Calu3 (cell line): ENCODE measurements at regions not wholly inside any gene's neighbourhood (a gene's known extent, or its start where the extent isn't known, plus 50 kb on each side); places are given as distances from the start of the nearest gene placed in this dataset.
"Not testable (repeated sequence)": the region's sequence is repeated elsewhere in the genome, so short reads cannot be mapped to it uniquely, and the experiment has no call there.

Experiments used
- BruUV-seq: library from RNA; stranded (reverse); fragments of 400-500 nt; replicated peaks from 2 replicates; lab custom pipeline; 2021; lab: Mats Ljungman, UMichigan
- CTCF ChIA-PET: fragments of 300-600 bp; sonication (Branson Sonifier 250); formaldehyde crosslinking; loops from one replicate; lab custom pipeline; 2022; ENCODE audit warnings: antibody characterized with exemption; lab: Charles Lee
- DNase-seq: peaks from one replicate; pipeline ENCODE4 v3.0.0; 2022
- H3K27ac Mint-ChIP-seq: one replicate; pipeline ENCODE4 v1.8.0; 2022; ENCODE audit warnings: mixed read lengths; ENCODE audit not compliant: unreplicated experiment
- H3K27me3 Mint-ChIP-seq: one replicate; pipeline ENCODE4 v1.8.0; 2022; ENCODE audit warnings: mixed read lengths; ENCODE audit not compliant: unreplicated experiment
- H3K36me3 Mint-ChIP-seq: one replicate; pipeline ENCODE4 v1.8.0; 2022; ENCODE audit warnings: mild to moderate bottlenecking, moderate library complexity, mixed read lengths; ENCODE audit not compliant: insufficient read depth, unreplicated experiment
- H3K4me1 Mint-ChIP-seq: one replicate; pipeline ENCODE4 v1.8.0; 2022; ENCODE audit warnings: mild to moderate bottlenecking, low read depth, mixed read lengths; ENCODE audit not compliant: unreplicated experiment
- H3K4me3 Mint-ChIP-seq: one replicate; pipeline ENCODE4 v1.8.0; 2022; ENCODE audit warnings: mild to moderate bottlenecking, low read depth, moderate library complexity, mixed read lengths; ENCODE audit not compliant: unreplicated experiment
- H3K9me3 Mint-ChIP-seq: one replicate; pipeline ENCODE4 v1.8.0; 2022; ENCODE audit warnings: low read depth, mixed read lengths; ENCODE audit not compliant: unreplicated experiment
- CTCF ChIP-seq: fragments of 200-600 bp; IDR thresholded peaks from one replicate; pipeline ENCODE4 v1.8.0; 2022; ENCODE audit warnings: antibody characterized with exemption; ENCODE audit not compliant: unreplicated experiment
- intact Hi-C: fragments of 100-400 bp; cut with micrococcal nuclease; formaldehyde crosslinking; loops from one replicate; pipeline ENCODE4 v1.10.0; 2022; ENCODE audit not compliant: unreplicated experiment

DNA sequence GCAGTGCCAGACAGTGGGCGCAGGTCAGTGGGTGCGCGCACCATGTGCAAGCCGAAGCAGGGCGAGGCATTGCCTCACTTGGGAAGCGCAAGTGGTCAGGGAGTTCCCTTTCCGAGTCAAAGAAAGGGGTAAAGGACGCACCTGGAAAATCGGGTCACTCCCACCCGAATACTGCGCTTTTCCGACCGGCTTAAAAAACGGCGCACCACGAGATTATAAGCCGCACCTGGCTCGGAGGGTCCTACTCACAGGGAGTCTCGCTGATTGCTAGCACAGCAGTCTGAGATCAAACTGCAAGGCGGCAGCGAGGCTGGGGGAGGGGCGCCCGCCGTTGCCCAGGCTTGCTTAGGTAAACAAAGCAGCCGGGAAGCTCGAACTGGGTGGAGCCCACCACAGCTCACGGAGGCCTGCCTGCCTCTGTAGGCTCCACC, 77.9 kb downstream of the NR4A2 start:
- DNase-seq, H3K27ac Mint-ChIP-seq, H3K4me3 Mint-ChIP-seq, intact Hi-C loops, H3K4me1 Mint-ChIP-seq, CTCF ChIA-PET, BruUV-seq, H3K36me3 Mint-ChIP-seq, H3K27me3 Mint-ChIP-seq: not testable (repeated sequence)
- H3K9me3 Mint-ChIP-seq = peaks cover 14% of the 10 kb centered on the region

DNA sequence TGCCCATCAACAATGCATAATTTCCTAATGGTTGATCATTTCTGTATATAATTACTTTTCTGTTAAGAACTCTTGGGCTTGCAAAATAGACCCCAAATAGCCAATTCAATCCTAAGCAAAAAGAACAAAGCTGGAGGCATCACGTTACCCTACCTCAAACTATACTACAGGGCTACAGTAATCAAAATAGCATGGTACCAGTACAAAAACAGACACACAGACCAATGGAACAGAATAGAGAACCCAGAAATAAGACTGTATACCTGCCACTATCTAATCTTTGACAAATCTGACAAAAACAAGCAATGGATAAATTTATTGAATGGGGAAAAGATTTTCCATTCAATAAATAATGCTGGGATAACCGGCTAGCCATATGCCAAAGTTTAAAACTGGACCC, 78.8 kb downstream of the NR4A2 start:
- Mint-ChIP-seq H3K27ac (no peak overlapping the region), H3K4me3 (no peak overlapping the region), H3K36me3 (no peaks in the 10 kb centered on the region), H3K4me1 (no peaks in the 10 kb centered on the region), H3K27me3 (no peaks in the 10 kb centered on the region), H3K9me3 (peaks cover 14% of the 10 kb centered on the region)
- CTCF ChIA-PET = no interaction called here
- intact Hi-C loops = no loop called here
- BruUV-seq = no TSS peak
- no peak for DNase-seq
- no peak for TF ChIP-seq CTCF

- H3K27me3 Mint-ChIP-seq = no peaks in the 10 kb centered on the region
Observed at GRCh38 chr2:156242874-156243273, 89.6 kb downstream of the NR4A2 start.

DNA sequence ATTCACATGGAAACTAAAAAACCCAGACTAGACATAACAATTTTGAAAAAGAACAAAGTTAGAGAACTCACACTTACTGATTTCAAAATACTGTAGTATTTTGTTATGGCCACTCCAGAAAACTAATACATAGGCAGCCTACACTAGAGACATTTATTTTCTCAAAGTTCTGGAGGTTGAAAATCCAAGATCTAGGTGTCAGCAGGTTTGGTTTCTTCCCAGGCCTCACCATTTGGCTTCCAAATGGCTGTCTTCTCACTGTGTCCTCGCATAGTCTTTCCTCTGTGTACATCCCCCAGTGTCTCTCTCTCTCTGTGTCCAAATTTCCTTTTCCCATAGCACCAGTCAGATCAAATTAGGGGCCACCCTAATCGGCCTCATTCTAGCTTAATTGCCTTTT, 95.0 kb downstream of the NR4A2 start:
- intact Hi-C loops = no loop called here
- no TSS peak for BruUV-seq
- no peak overlapping the region for H3K4me3 Mint-ChIP-seq
- H3K4me1 Mint-ChIP-seq = no peaks in the 10 kb centered on the region
- CTCF ChIA-PET = no interaction called here
- H3K9me3 Mint-ChIP-seq = peaks cover 8% of the 10 kb centered on the region
- no peaks in the 10 kb centered on the region for H3K36me3 Mint-ChIP-seq
- no peak for TF ChIP-seq CTCF
- no peaks in the 10 kb centered on the region for H3K27me3 Mint-ChIP-seq
- H3K27ac Mint-ChIP-seq = no peak overlapping the region
- no peak for DNase-seq

More at GRCh38 chr2:156242874-156243273, 89.6 kb downstream of the NR4A2 start:
- no peak for TF ChIP-seq CTCF
- Mint-ChIP-seq H3K4me3 (no peak overlapping the region), H3K9me3 (peaks cover 8% of the 10 kb centered on the region), H3K36me3 (no peaks in the 10 kb centered on the region), H3K27ac (no peak overlapping the region), H3K4me1 (no peaks in the 10 kb centered on the region)
- intact Hi-C loops = no loop called here
- no TSS peak for BruUV-seq
- DNase-seq = no peak
- CTCF ChIA-PET = no interaction called here

DNA sequence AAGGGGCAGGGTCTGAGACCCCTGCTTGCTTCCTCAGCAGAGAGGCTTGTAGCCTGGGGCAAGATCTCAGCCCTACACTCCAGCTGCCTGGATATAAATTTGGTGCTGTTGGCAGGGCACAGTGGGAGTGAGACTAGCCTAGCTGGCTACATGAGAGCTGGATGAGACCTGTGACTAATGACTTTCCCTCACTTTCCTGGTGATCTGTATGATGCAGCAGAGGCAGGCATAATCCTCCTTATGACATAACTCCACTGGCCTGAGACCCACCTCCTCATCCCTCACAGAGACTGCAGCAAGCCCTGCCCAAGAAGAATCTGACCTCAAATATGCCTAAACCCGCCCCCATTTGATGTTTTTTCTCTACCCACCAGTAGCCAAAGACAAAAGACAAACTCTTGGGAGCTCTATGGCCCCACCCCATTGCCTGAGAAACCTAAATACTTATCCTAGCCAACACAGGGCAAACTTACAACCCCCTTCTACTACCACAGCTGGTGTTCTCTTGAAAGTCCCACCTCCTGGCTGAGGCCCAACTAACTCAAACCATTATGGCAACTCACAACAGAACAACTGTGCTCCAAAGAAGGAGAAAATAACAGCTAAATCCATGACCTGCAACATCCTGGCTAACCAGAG, 102.7 kb downstream of the NR4A2 start:
- Mint-ChIP-seq H3K27ac (no peak overlapping the region), H3K4me1 (no peaks in the 10 kb centered on the region), H3K36me3 (no peaks in the 10 kb centered on the region), H3K27me3 (no peaks in the 10 kb centered on the region), H3K4me3 (no peak overlapping the region), H3K9me3 (peaks cover 5% of the 10 kb centered on the region)
- CTCF ChIA-PET = no interaction called here
- no TSS peak for BruUV-seq
- no peak for TF ChIP-seq CTCF
- no peak for DNase-seq
- intact Hi-C loops = no loop called here

GRCh38 chr2:156223328-156223727, 109.2 kb downstream of the NR4A2 start:
- H3K9me3 Mint-ChIP-seq = peaks cover 16% of the 10 kb centered on the region
- intact Hi-C loops, H3K27ac Mint-ChIP-seq, H3K36me3 Mint-ChIP-seq, CTCF ChIA-PET, BruUV-seq, H3K4me3 Mint-ChIP-seq, DNase-seq, H3K4me1 Mint-ChIP-seq, H3K27me3 Mint-ChIP-seq: not testable (repeated sequence)
